ENCODE measurements at regions not wholly inside any gene's neighbourhood (a gene's known extent, or its start where the extent isn't known, plus 50 kb on each side); places are given as distances from the start of the nearest gene placed in this dataset.

GRCh38 chr2:150778828-150779227, 291.4 kb upstream of the RND3 start:
- TF ChIP-seq CTCF (IDR thresholded peaks at IDR 0.05; ENCODE audit: insufficient read depth, low read length) (no peak), SPI1 (IDR thresholded peaks at IDR 0.05; ENCODE audit: borderline replicate concordance, low read depth) (no peak), REST (IDR thresholded peaks at IDR 0.05; ENCODE audit: insufficient replicate concordance, low read depth) (no peak), POLR2AphosphoS5 (IDR thresholded peaks at IDR 0.05; ENCODE audit: low read depth) (no peak), GABPA (IDR thresholded peaks at IDR 0.05; ENCODE audit: low read depth) (no peak)
